ENCODE measurements at regions not wholly inside any gene's neighbourhood (a gene's known extent, or its start where the extent isn't known, plus 50 kb on each side); places are given as distances from the start of the nearest gene placed in this dataset.

GRCh38 chr6:103210686-103211085 lies 1649.0 kb downstream of the HACE1 start (continued):
- no peak for TF ChIP-seq NRF1 (IDR thresholded peaks at IDR 0.05; ENCODE audit: low read depth, low read length)
- TF ChIP-seq PHF8 (conservative IDR thresholded peaks at IDR 0.05; ENCODE audit: low read depth, low read length): no peak
- TF ChIP-seq KDM4A (IDR thresholded peaks at IDR 0.05; ENCODE audit: low read depth, low read length, severe bottlenecking): no peak
- TF ChIP-seq POU5F1 (IDR thresholded peaks at IDR 0.05; ENCODE audit: low read depth, low read length): no peak
- TF ChIP-seq, protein P1, sequence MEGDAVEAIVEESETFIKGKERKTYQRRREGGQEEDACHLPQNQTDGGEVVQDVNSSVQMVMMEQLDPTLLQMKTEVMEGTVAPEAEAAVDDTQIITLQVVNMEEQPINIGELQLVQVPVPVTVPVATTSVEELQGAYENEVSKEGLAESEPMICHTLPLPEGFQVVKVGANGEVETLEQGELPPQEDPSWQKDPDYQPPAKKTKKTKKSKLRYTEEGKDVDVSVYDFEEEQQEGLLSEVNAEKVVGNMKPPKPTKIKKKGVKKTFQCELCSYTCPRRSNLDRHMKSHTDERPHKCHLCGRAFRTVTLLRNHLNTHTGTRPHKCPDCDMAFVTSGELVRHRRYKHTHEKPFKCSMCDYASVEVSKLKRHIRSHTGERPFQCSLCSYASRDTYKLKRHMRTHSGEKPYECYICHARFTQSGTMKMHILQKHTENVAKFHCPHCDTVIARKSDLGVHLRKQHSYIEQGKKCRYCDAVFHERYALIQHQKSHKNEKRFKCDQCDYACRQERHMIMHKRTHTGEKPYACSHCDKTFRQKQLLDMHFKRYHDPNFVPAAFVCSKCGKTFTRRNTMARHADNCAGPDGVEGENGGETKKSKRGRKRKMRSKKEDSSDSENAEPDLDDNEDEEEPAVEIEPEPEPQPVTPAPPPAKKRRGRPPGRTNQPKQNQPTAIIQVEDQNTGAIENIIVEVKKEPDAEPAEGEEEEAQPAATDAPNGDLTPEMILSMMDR (IDR thresholded peaks at IDR 0.05; ENCODE audit: control extremely low read depth in 1 of 3, insufficient read depth in 1 of 3, low read depth in 1 of 3, low read length in 3 of 3): no peak

Measured in H1 (cell line).